HepG2 (cell line): ENCODE measurements at regions not wholly inside any gene's neighbourhood (a gene's known extent, or its start where the extent isn't known, plus 50 kb on each side); places are given as distances from the start of the nearest gene placed in this dataset.

Experiments
- CHD2 ChIP-seq: IDR thresholded peaks from 2 replicates; pipeline ENCODE4 v1.6.1; 2011; ENCODE audit warnings: low read depth, low read length, improper control_type of control experiment
- ERF ChIP-seq: IDR thresholded peaks from 2 replicates; pipeline ENCODE4 v1.6.1; 2018; ENCODE audit warnings: missing biosample characterization, missing genetic modification reagents
- GATAD2A ChIP-seq: IDR thresholded peaks from 2 replicates; pipeline ENCODE4 v1.6.1; 2016
- MLLT10 ChIP-seq: sonication (generic); formaldehyde crosslinking; IDR thresholded peaks from 2 replicates; pipeline ENCODE4 v1.4.0; 2020; ENCODE audit warnings: missing genetic modification reagents
- NBN ChIP-seq: fragments of 450-650 bp; conservative IDR thresholded peaks from 2 replicates; pipeline ENCODE4 v1.6.1; 2017
- PAX8 ChIP-seq: sonication (generic); formaldehyde crosslinking; IDR thresholded peaks from 2 replicates; pipeline ENCODE4 v1.8.0; 2022; ENCODE audit warnings: mild to moderate bottlenecking, missing genetic modification reagents, borderline replicate concordance
- SRF ChIP-seq: IDR thresholded peaks from 2 replicates; pipeline ENCODE4 v1.6.1; 2011; ENCODE audit warnings: mild to moderate bottlenecking, low read depth, low read length, moderate library complexity
- TBX2 ChIP-seq: sonication (generic); formaldehyde crosslinking; IDR thresholded peaks from 2 replicates; pipeline ENCODE4 v1.5.0; 2020; ENCODE audit warnings: missing genetic modification reagents, mild to moderate bottlenecking, borderline replicate concordance
- ZNF263 ChIP-seq: sonication (generic); formaldehyde crosslinking; IDR thresholded peaks from 2 replicates; pipeline ENCODE4 v1.4.0; 2020; ENCODE audit warnings: missing genetic modification reagents
- ZNF550 ChIP-seq: sonication (generic); formaldehyde crosslinking; IDR thresholded peaks from 2 replicates; pipeline ENCODE4 v1.4.0; 2020; ENCODE audit warnings: mild to moderate bottlenecking, missing genetic modification reagents, borderline replicate concordance
- ZNF792 ChIP-seq: IDR thresholded peaks from 2 replicates; pipeline ENCODE4 v1.6.1; 2016
- TF ChIP-seq, protein P1 (sequence below): sonication (generic); formaldehyde crosslinking; conservative IDR thresholded peaks from 2 replicates; pipeline ENCODE4 v1.5.0; 2020; ENCODE audit warnings: missing genetic modification reagents
- TF ChIP-seq, protein P2 (sequence below): sonication (generic); formaldehyde crosslinking; IDR thresholded peaks from 2 replicates; pipeline ENCODE4 v1.8.0; 2022; ENCODE audit warnings: mild to moderate bottlenecking, missing genetic modification reagents, moderate library complexity
- TF ChIP-seq, protein P3 (sequence below): sonication (generic); formaldehyde crosslinking; IDR thresholded peaks from 2 replicates; pipeline ENCODE4 v1.5.1; 2020; ENCODE audit warnings: missing genetic modification reagents, mild to moderate bottlenecking, borderline replicate concordance
- TF ChIP-seq, protein P4 (sequence below): sonication (generic); formaldehyde crosslinking; IDR thresholded peaks from 2 replicates; pipeline ENCODE4 v1.4.0; 2020; ENCODE audit warnings: missing genetic modification reagents
- TF ChIP-seq, protein P5 (sequence below): sonication (generic); formaldehyde crosslinking; IDR thresholded peaks from 2 replicates; pipeline ENCODE4 v1.5.0; 2020; ENCODE audit warnings: missing genetic modification reagents, mild to moderate bottlenecking, borderline replicate concordance
- TF ChIP-seq, protein P6 (sequence below): sonication (generic); formaldehyde crosslinking; IDR thresholded peaks from 2 replicates; pipeline ENCODE4 v1.4.0; 2020; ENCODE audit warnings: mild to moderate bottlenecking, missing genetic modification reagents

DNA sequence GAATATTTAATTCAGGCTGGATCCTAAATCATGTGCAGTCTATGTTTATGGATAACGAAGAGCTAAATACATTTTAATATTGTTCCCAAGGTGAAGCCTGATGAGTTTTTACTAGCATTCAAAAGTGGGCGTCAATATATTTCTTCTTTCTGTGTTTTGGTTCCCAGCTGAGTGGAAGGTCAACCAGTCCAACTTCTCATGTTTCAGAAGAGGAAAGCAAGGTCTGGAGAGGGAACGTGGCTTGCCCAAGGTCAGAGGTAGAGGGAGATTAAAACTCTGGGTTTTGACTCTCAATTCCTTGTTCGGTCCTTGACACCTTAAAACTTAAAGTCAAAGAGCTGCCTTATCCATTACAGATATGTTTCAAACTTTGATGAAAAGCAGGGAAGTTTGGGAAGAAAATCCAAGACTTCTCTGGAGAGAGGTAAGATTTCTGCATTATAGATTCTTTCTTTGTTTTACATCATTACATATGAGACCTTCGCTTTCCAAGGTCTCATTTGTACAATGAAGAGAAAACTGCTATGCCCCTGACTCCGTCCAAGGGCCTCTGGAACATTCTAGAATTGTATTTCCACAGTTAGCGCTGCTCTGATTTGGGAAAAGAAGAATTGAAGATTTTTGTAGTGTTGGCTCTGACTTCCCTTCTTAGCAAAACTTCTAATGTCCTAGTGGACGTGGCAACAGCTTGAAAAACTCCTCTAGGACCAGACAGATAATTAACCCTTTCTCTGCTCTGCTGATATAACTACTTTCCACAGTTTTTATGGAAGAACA, 57.7 kb upstream of the HES1 start (continued):
- TF ChIP-seq, protein P1, sequence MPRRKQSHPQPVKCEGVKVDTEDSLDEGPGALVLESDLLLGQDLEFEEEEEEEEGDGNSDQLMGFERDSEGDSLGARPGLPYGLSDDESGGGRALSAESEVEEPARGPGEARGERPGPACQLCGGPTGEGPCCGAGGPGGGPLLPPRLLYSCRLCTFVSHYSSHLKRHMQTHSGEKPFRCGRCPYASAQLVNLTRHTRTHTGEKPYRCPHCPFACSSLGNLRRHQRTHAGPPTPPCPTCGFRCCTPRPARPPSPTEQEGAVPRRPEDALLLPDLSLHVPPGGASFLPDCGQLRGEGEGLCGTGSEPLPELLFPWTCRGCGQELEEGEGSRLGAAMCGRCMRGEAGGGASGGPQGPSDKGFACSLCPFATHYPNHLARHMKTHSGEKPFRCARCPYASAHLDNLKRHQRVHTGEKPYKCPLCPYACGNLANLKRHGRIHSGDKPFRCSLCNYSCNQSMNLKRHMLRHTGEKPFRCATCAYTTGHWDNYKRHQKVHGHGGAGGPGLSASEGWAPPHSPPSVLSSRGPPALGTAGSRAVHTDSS (CRISPR knock-in tag): no peak
- no peak for TF ChIP-seq NBN
- TF ChIP-seq, protein P2, sequence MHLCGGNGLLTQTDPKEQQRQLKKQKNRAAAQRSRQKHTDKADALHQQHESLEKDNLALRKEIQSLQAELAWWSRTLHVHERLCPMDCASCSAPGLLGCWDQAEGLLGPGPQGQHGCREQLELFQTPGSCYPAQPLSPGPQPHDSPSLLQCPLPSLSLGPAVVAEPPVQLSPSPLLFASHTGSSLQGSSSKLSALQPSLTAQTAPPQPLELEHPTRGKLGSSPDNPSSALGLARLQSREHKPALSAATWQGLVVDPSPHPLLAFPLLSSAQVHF (CRISPR knock-in tag): no peak
- TF ChIP-seq GATAD2A (CRISPR knock-in tag): 0 out of 2 replicates have a peak, but pooled peaks have one; percentile 24
- TF ChIP-seq SRF: no peak
- TF ChIP-seq ZNF792 (CRISPR knock-in tag): no peak
- TF ChIP-seq, protein P3, sequence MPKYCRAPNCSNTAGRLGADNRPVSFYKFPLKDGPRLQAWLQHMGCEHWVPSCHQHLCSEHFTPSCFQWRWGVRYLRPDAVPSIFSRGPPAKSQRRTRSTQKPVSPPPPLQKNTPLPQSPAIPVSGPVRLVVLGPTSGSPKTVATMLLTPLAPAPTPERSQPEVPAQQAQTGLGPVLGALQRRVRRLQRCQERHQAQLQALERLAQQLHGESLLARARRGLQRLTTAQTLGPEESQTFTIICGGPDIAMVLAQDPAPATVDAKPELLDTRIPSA (CRISPR knock-in tag): no peak
- TF ChIP-seq, protein P4, sequence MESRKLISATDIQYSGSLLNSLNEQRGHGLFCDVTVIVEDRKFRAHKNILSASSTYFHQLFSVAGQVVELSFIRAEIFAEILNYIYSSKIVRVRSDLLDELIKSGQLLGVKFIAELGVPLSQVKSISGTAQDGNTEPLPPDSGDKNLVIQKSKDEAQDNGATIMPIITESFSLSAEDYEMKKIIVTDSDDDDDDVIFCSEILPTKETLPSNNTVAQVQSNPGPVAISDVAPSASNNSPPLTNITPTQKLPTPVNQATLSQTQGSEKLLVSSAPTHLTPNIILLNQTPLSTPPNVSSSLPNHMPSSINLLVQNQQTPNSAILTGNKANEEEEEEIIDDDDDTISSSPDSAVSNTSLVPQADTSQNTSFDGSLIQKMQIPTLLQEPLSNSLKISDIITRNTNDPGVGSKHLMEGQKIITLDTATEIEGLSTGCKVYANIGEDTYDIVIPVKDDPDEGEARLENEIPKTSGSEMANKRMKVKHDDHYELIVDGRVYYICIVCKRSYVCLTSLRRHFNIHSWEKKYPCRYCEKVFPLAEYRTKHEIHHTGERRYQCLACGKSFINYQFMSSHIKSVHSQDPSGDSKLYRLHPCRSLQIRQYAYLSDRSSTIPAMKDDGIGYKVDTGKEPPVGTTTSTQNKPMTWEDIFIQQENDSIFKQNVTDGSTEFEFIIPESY: no peak
- no peak for TF ChIP-seq ZNF550 (CRISPR knock-in tag)
- TF ChIP-seq MLLT10 (CRISPR knock-in tag): no peak
- TF ChIP-seq TBX2: no peak
- TF ChIP-seq, protein P5, sequence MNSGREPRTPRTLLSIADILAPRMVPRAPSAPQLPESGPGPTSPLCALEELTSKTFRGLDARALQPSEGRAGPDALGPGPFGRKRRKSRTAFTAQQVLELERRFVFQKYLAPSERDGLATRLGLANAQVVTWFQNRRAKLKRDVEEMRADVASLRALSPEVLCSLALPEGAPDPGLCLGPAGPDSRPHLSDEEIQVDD (CRISPR knock-in tag): no peak
- no peak for TF ChIP-seq PAX8
- TF ChIP-seq ERF (CRISPR knock-in tag): no peak
- TF ChIP-seq, protein P6, sequence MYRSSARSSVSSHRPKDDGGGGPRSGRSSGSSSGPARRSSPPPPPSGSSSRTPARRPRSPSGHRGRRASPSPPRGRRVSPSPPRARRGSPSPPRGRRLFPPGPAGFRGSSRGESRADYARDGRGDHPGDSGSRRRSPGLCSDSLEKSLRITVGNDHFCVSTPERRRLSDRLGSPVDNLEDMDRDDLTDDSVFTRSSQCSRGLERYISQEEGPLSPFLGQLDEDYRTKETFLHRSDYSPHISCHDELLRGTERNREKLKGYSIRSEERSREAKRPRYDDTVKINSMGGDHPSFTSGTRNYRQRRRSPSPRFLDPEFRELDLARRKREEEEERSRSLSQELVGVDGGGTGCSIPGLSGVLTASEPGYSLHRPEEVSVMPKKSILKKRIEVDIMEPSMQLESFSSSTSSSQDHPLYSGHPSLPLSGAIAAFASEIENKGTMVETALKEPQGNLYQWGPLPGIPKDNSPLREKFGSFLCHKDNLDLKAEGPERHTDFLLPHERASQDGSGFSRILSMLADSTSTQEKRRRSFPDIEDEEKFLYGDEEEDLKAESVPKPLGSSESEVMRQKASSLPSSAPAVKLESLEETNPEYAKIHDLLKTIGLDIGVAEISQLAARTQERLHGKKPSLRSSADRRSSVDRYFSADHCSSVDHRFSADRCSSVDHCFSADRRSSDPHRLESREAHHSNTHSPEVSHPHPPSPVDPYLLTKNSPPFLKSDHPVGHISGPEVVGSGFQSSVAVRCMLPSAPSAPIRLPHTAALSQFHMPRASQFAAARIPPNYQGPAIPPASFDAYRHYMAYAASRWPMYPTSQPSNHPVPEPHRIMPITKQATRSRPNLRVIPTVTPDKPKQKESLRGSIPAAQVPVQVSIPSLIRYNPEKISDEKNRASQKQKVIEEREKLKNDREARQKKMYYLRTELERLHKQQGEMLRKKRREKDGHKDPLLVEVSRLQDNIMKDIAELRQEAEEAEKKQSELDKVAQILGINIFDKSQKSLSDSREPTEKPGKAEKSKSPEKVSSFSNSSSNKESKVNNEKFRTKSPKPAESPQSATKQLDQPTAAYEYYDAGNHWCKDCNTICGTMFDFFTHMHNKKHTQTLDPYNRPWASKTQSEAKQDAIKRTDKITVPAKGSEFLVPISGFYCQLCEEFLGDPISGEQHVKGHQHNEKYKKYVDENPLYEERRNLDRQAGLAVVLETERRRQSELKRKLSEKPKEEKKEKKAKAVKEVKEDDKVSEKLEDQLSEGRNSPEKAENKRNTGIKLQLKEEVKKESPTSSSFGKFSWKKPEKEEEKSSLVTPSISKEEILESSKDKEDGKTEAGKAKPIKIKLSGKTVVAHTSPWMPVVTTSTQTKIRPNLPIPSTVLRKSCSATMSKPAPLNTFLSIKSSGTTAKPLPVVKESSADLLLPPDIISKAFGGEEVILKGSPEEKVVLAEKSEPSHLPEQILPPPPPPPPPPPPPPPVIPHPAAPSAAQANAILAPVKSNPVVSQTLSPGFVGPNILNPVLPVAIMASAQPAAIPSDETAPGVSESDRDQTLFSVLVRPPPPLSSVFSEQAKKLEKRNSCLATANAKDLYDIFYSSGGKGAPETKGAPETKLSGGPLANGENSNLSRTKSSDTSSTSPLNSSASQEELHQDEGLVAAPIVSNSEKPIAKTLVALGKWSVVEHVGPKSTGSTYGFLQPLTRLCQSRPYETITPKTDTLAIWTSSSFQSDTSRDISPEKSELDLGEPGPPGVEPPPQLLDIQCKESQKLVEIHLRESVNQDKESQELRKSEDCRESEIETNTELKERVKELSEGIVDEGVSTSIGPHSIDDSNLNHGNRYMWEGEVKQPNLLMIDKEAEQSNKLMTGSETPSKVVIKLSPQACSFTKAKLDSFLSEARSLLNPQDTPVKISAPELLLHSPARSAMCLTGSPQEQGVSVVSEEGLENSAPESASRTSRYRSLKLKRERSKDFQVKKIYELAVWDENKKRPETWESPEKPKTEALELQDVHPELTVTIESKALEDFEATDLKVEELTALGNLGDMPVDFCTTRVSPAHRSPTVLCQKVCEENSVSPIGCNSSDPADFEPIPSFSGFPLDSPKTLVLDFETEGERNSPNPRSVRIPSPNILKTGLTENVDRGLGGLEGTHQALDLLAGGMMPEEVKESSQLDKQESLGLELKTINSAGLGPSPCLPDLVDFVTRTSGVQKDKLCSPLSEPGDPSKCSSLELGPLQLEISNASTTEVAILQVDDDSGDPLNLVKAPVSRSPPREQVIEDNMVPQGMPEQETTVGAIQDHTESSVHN (CRISPR knock-in tag): no peak
- no peak for TF ChIP-seq ZNF263 (CRISPR knock-in tag)
- TF ChIP-seq CHD2: no peak
